ENCODE measurements at regions not wholly inside any gene's neighbourhood (a gene's known extent, or its start where the extent isn't known, plus 50 kb on each side); places are given as distances from the start of the nearest gene placed in this dataset.

GRCh38 chr4:62913065-62913464, 1496.2 kb downstream of the TECRL start:
- Histone ChIP-seq H3K4me3 (peak overlapping the region; percentile 48; the same call in 1 of the 2 replicates), H3K9ac (ENCODE audit: insufficient read length) (no peak overlapping the region), H3K9me3 (ENCODE audit: low read depth, low read length) (no peaks in the 10 kb centered on the region), H3K36me3 (ENCODE audit: insufficient read depth, low read length) (no peaks in the 10 kb centered on the region), H3K27ac (no peak overlapping the region)
- DNase-seq (ENCODE audit: low read depth, low spot score), result no peak
- TF ChIP-seq EZH2 (IDR thresholded peaks at IDR 0.05) (no peak), POLR2AphosphoS5 (IDR thresholded peaks at IDR 0.05; ENCODE audit: borderline replicate concordance, low read depth, low read length) (no peak), FOXP2 (optimal IDR thresholded peaks at IDR 0.05; ENCODE audit: control extremely low read depth, extremely low read length, insufficient read depth) (no peak)

- no peak for DNase-seq (ENCODE audit: low read depth, low spot score)
- Histone ChIP-seq H3K36me3 (ENCODE audit: insufficient read depth, low read length) (no peaks in the 10 kb centered on the region), H3K27ac (no peak overlapping the region), H3K4me3 (peak overlapping the region; percentile 48; the same call in 1 of the 2 replicates), H3K9me3 (ENCODE audit: low read depth, low read length) (no peaks in the 10 kb centered on the region), H3K9ac (ENCODE audit: insufficient read length) (no peak overlapping the region)
- TF ChIP-seq EZH2 (IDR thresholded peaks at IDR 0.05) (no peak), POLR2AphosphoS5 (IDR thresholded peaks at IDR 0.05; ENCODE audit: borderline replicate concordance, low read depth, low read length) (no peak), FOXP2 (optimal IDR thresholded peaks at IDR 0.05; ENCODE audit: control extremely low read depth, extremely low read length, insufficient read depth) (no peak)
These were observed 1496.7 kb downstream of the TECRL start for GRCh38 chr4:62912531-62912930.

DNA sequence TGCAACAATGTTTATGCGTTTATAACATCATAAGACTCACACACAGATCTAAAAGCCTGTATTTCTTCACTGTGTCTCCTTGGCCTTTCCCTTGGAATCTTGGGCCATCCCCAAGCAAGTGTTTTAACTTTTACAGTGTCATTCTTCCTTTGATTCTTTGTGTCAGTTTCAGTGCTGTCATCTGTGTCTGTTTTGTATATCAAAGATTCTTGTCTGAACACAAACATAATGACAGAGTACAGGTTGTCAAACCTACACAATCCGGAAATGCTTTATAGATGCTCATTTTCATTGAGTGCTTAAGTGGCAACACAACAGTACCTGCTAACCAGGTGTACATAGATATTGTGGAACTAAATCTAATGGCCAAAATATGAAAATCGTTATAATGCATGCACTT, 1500.0 kb downstream of the TECRL start:
- no peak overlapping the region for H3K9ac ChIP-seq (ENCODE audit: insufficient read length)
- no peak for DNase-seq (ENCODE audit: low read depth, low spot score)
- no peaks in the 10 kb centered on the region for H3K9me3 ChIP-seq (ENCODE audit: low read depth, low read length)
- H3K36me3 ChIP-seq (ENCODE audit: insufficient read depth, low read length), result no peaks in the 10 kb centered on the region
- H3K4me3 ChIP-seq, result no peak overlapping the region
- TF ChIP-seq FOXP2 (optimal IDR thresholded peaks at IDR 0.05; ENCODE audit: control extremely low read depth, extremely low read length, insufficient read depth) (no peak), POLR2AphosphoS5 (IDR thresholded peaks at IDR 0.05; ENCODE audit: borderline replicate concordance, low read depth, low read length) (no peak), EZH2 (IDR thresholded peaks at IDR 0.05) (no peak)
- H3K27ac ChIP-seq, result no peak overlapping the region

DNA sequence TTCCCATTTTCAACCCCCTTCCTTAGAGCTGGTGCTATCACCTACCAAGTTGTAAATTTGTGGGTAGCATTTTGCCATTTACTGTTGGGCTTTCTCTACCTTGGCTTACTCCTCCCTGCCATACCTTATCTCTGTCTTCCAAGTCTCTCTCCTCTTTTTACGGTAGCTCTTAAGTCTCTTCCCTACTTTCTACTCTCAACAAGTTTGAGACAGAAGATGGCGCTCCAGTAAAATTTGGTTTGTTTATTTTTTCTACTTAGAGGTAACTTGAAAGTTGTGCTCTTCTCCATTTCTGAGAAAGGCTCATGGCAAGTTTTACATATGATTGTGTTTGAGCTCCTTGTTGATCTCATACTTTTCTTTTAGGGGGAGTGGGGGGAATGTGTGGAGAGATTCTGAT, 1508.1 kb downstream of the TECRL start:
- Histone ChIP-seq H3K9me3 (ENCODE audit: low read depth, low read length) (no peaks in the 10 kb centered on the region), H3K9ac (ENCODE audit: insufficient read length) (no peak overlapping the region), H3K4me3 (no peak overlapping the region), H3K36me3 (ENCODE audit: insufficient read depth, low read length) (no peaks in the 10 kb centered on the region), H3K27ac (no peak overlapping the region)
- TF ChIP-seq EZH2 (IDR thresholded peaks at IDR 0.05) (no peak), FOXP2 (optimal IDR thresholded peaks at IDR 0.05; ENCODE audit: control extremely low read depth, extremely low read length, insufficient read depth) (no peak), POLR2AphosphoS5 (IDR thresholded peaks at IDR 0.05; ENCODE audit: borderline replicate concordance, low read depth, low read length) (no peak)
- no peak for DNase-seq (ENCODE audit: low read depth, low spot score)

DNA sequence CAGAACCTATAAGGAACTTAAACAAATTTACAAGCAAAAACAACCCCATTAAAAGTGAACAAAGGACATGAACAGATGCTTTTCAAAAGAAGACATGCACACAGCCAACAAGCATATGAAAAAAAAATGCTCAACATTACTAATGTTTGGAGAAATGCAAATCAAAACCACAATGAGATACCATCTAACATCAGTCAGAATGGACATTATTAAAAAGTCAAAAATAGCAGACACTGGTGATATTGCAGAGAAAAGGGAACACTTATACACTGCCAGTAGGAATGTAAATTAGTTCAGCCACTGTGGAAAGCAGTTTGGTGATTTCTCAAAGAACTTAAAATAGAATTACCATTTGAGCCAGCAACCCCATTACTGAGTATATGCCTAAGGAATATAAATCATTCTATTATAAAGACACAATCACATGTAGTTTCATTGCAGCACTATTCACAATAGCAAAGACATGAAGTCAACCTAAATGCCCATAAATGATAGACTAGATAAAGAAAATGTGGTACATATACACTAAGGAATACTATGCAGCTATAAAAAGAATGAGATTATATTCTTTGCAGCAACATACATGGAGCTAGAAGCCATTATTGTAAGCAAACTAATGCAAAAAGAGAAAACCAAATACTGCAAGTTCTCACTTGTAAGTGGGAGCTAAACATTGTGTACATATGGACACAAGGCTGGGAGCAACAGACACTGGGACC, 1509.4 kb downstream of the TECRL start:
- Histone ChIP-seq H3K36me3 (ENCODE audit: insufficient read depth, low read length) (no peaks in the 10 kb centered on the region), H3K27ac (no peak overlapping the region), H3K9ac (ENCODE audit: insufficient read length) (no peak overlapping the region), H3K9me3 (ENCODE audit: low read depth, low read length) (no peaks in the 10 kb centered on the region), H3K4me3 (no peak overlapping the region)
- DNase-seq (ENCODE audit: low read depth, low spot score), result no peak
- TF ChIP-seq POLR2AphosphoS5 (IDR thresholded peaks at IDR 0.05; ENCODE audit: borderline replicate concordance, low read depth, low read length) (no peak), FOXP2 (optimal IDR thresholded peaks at IDR 0.05; ENCODE audit: control extremely low read depth, extremely low read length, insufficient read depth) (no peak), EZH2 (IDR thresholded peaks at IDR 0.05) (no peak)

GRCh38 chr4:62898115-62898514, 1511.1 kb downstream of the TECRL start:
- TF ChIP-seq FOXP2 (optimal IDR thresholded peaks at IDR 0.05; ENCODE audit: control extremely low read depth, extremely low read length, insufficient read depth) (no peak), EZH2 (IDR thresholded peaks at IDR 0.05) (no peak)
- no peak overlapping the region for H3K9ac ChIP-seq (ENCODE audit: insufficient read length)
- H3K36me3 ChIP-seq (ENCODE audit: insufficient read depth, low read length), result no peaks in the 10 kb centered on the region
- H3K27ac ChIP-seq, result no peak overlapping the region
- no peak for DNase-seq (ENCODE audit: low read depth, low spot score)
- H3K9me3 ChIP-seq (ENCODE audit: low read depth, low read length), result no peaks in the 10 kb centered on the region
- H3K4me3 ChIP-seq, result no peak overlapping the region

GRCh38 chr4:62896721-62897120, 1512.5 kb downstream of the TECRL start:
- Histone ChIP-seq H3K9me3 (ENCODE audit: low read depth, low read length) (no peaks in the 10 kb centered on the region), H3K36me3 (ENCODE audit: insufficient read depth, low read length) (no peaks in the 10 kb centered on the region), H3K27ac (no peak overlapping the region), H3K9ac (ENCODE audit: insufficient read length) (no peak overlapping the region), H3K4me3 (no peak overlapping the region)
- DNase-seq (ENCODE audit: low read depth, low spot score), result no peak
- TF ChIP-seq EZH2 (IDR thresholded peaks at IDR 0.05) (no peak), POLR2AphosphoS5 (IDR thresholded peaks at IDR 0.05; ENCODE audit: borderline replicate concordance, low read depth, low read length) (no peak), FOXP2 (optimal IDR thresholded peaks at IDR 0.05; ENCODE audit: control extremely low read depth, extremely low read length, insufficient read depth) (no peak)

- Histone ChIP-seq H3K27ac (no peak overlapping the region), H3K9ac (ENCODE audit: insufficient read length) (no peak overlapping the region), H3K4me3 (no peak overlapping the region), H3K36me3 (ENCODE audit: insufficient read depth, low read length) (no peaks in the 10 kb centered on the region), H3K9me3 (ENCODE audit: low read depth, low read length) (no peaks in the 10 kb centered on the region)
- no peak for DNase-seq (ENCODE audit: low read depth, low spot score)
- TF ChIP-seq FOXP2 (optimal IDR thresholded peaks at IDR 0.05; ENCODE audit: control extremely low read depth, extremely low read length, insufficient read depth), result no peak
These were observed 1527.3 kb downstream of the TECRL start for GRCh38 chr4:62881901-62882300.

- DNase-seq (ENCODE audit: low read depth, low spot score), result no peak
- H3K9ac ChIP-seq (ENCODE audit: insufficient read length), result no peak overlapping the region
- H3K4me3 ChIP-seq, result no peak overlapping the region
- no peaks in the 10 kb centered on the region for H3K9me3 ChIP-seq (ENCODE audit: low read depth, low read length)
- TF ChIP-seq POLR2AphosphoS5 (IDR thresholded peaks at IDR 0.05; ENCODE audit: borderline replicate concordance, low read depth, low read length) (no peak), FOXP2 (optimal IDR thresholded peaks at IDR 0.05; ENCODE audit: control extremely low read depth, extremely low read length, insufficient read depth) (no peak), EZH2 (IDR thresholded peaks at IDR 0.05) (no peak)
- H3K36me3 ChIP-seq (ENCODE audit: insufficient read depth, low read length), result no peaks in the 10 kb centered on the region
- H3K27ac ChIP-seq, result no peak overlapping the region
These were observed 1528.0 kb downstream of the TECRL start for GRCh38 chr4:62881210-62881609.

Measured in SK-N-MC (cell line).